Neutrophil (primary cell): ENCODE measurements at regions not wholly inside any gene's neighbourhood (a gene's known extent, or its start where the extent isn't known, plus 50 kb on each side); places are given as distances from the start of the nearest gene placed in this dataset.

Experiments used
- H3K27ac ChIP-seq: fragments of 200-600 bp; sonication (generic); 2 replicates; pipeline ENCODE4 v1.5.1; 2016; ENCODE audit warnings: mild to moderate bottlenecking, moderate library complexity
- H3K27me3 ChIP-seq: fragments of 200-600 bp; sonication (generic); 2 replicates; pipeline ENCODE4 v1.6.0; 2016; ENCODE audit warnings: mild to moderate bottlenecking
- H3K36me3 ChIP-seq: fragments of 200-600 bp; sonication (generic); 2 replicates; pipeline ENCODE4 v1.5.1; 2017
- H3K4me1 ChIP-seq, 2 experiments: fragments of 200-600 bp in 1 of 2; sonication (generic) in 1 of 2; 1 replicate in 1 of 2; 2 replicates in 1 of 2; pipeline versions ENCODE4 v1.5.1 to v1.6.1; 2013 to 2016; ENCODE audit warnings: low read depth in 1 of 2, low read length in 1 of 2, mild to moderate bottlenecking in 1 of 2, moderate library complexity in 1 of 2; ENCODE audit not compliant: control insufficient read depth in 1 of 2, insufficient read depth in 1 of 2
- H3K4me3 ChIP-seq, 2 experiments: fragments of 200-600 bp in 1 of 2; sonication (generic) in 1 of 2; 1 replicate in 1 of 2; 2 replicates in 1 of 2; pipeline ENCODE4 v1.5.1; 2013 to 2016; ENCODE audit warnings: low read depth in 1 of 2, low read length in 1 of 2, mild to moderate bottlenecking in 1 of 2, moderate library complexity in 1 of 2
- H3K9me3 ChIP-seq: fragments of 200-600 bp; sonication (generic); 2 replicates; pipeline ENCODE4 v1.5.1; 2016
- TF ChIP-seq, protein P1 (sequence below): fragments of 200-600 bp; sonication (generic); IDR thresholded peaks from 2 replicates; pipeline ENCODE4 v1.5.1; 2016; ENCODE audit warnings: antibody characterized with exemption

- H3K4me1 ChIP-seq = no peaks in the 10 kb centered on the region
- TF ChIP-seq, protein P1, sequence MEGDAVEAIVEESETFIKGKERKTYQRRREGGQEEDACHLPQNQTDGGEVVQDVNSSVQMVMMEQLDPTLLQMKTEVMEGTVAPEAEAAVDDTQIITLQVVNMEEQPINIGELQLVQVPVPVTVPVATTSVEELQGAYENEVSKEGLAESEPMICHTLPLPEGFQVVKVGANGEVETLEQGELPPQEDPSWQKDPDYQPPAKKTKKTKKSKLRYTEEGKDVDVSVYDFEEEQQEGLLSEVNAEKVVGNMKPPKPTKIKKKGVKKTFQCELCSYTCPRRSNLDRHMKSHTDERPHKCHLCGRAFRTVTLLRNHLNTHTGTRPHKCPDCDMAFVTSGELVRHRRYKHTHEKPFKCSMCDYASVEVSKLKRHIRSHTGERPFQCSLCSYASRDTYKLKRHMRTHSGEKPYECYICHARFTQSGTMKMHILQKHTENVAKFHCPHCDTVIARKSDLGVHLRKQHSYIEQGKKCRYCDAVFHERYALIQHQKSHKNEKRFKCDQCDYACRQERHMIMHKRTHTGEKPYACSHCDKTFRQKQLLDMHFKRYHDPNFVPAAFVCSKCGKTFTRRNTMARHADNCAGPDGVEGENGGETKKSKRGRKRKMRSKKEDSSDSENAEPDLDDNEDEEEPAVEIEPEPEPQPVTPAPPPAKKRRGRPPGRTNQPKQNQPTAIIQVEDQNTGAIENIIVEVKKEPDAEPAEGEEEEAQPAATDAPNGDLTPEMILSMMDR = no peak
- H3K4me3 ChIP-seq = no peak overlapping the region
- no peaks in the 10 kb centered on the region for H3K9me3 ChIP-seq
- H3K27me3 ChIP-seq = peaks cover 21% of the 10 kb centered on the region
- no peak overlapping the region for H3K27ac ChIP-seq
- H3K36me3 ChIP-seq = no peaks in the 10 kb centered on the region
Observed at GRCh38 chr18:46426679-46427047, 230.4 kb downstream of the LOXHD1 start.
